HepG2 (cell line): ENCODE measurements at regions not wholly inside any gene's neighbourhood (a gene's known extent, or its start where the extent isn't known, plus 50 kb on each side); places are given as distances from the start of the nearest gene placed in this dataset.

Experiments
- ATAC-seq: fragments of 200-7000 bp; cut with Tn5 transposase; 3 replicates; pipeline ENCODE4 v1.9.1; 2020; ENCODE audit warnings: mild to moderate bottlenecking, moderate library complexity
- BruUV-seq: library from RNA; stranded (reverse); fragments of 400-500 nt; replicated peaks from 2 replicates; lab custom pipeline; 2021; lab: Mats Ljungman, UMichigan
- CTCF ChIA-PET: fragments of 300-600 bp; formaldehyde crosslinking; extraction: SDS; loops from one replicate; lab custom pipeline; 2021; ENCODE audit warnings: low total read pairs, inconsistent platforms, low intra/inter-chr PET ratio; lab: Yijun Ruan, JAX
- POLR2A ChIA-PET: fragments of 350-600 bp; sonication (Branson Sonifier 250); formaldehyde crosslinking; loops from one replicate; lab custom pipeline; 2020; ENCODE audit warnings: antibody characterized with exemption, inconsistent platforms; lab: Yijun Ruan, JAX
- DNase-seq: peaks from one replicate; pipeline ENCODE4 v3.0.0-alpha.2; 2015; ENCODE audit warnings: low spot score
- FAIRE-seq: peaks from 3 replicates; lab custom pipeline; 2011; peaks lifted over from hg19 to GRCh38; lab: Jason Lieb, UNC
- H2AFZ ChIP-seq: one replicate; pipeline ENCODE4 v1.6.1; 2011; ENCODE audit warnings: low read length, inconsistent platforms
- H3K27ac ChIP-seq: fragments of 300-600 bp; 3 replicates; pipeline ENCODE4 v1.8.0; 2011; ENCODE audit warnings: mixed run types, mild to moderate bottlenecking, mixed read lengths, low read length, inconsistent platforms; ENCODE audit not compliant: insufficient read depth; ENCODE audit errors: extremely low read length
- H3K27me3 ChIP-seq, 2 experiments: fragments of 200-600 bp in 1 of 2; 2 replicates in 1 of 2; 3 replicates in 1 of 2; pipeline versions ENCODE4 v1.6.0 to v1.8.0; 2011; ENCODE audit warnings: low read length in 2 of 2, mild to moderate bottlenecking in 2 of 2, moderate library complexity in 2 of 2, inconsistent platforms in 1 of 2; ENCODE audit not compliant: insufficient read depth in 2 of 2, control insufficient read depth in 1 of 2
- H3K36me3 ChIP-seq, 2 experiments: fragments of 200-600 bp in 1 of 2; replicated peaks in 1 of 2; 2 replicates in 1 of 2; 3 replicates in 1 of 2; pipeline versions ENCODE4 v1.5.1 to v1.8.0; 2011; ENCODE audit warnings: low read length in 2 of 2, inconsistent platforms in 1 of 2; ENCODE audit not compliant: insufficient read depth in 2 of 2, control insufficient read depth in 1 of 2
- H3K4me1 ChIP-seq: 2 replicates; pipeline ENCODE4 v1.5.1; 2012; ENCODE audit warnings: low read length, inconsistent platforms; ENCODE audit not compliant: insufficient read depth
- H3K4me2 ChIP-seq: 2 replicates; pipeline ENCODE4 v1.6.0; 2011; ENCODE audit warnings: low read depth, low read length, inconsistent platforms
- H3K4me3 ChIP-seq, 3 experiments: fragments of 200-600 bp in 1 of 3; sonication (generic), shearing (Covaris generic) in 1 of 3; replicated peaks in 1 of 3; 2 replicates each; pipeline ENCODE4 v1.5.1; 2011 to 2016; ENCODE audit warnings: low read length in 3 of 3, inconsistent platforms in 2 of 3, low read depth in 2 of 3, mild to moderate bottlenecking in 2 of 3, control low read depth in 1 of 3, mixed read lengths in 1 of 3; ENCODE audit not compliant: insufficient read depth in 1 of 3
- H3K79me2 ChIP-seq: one replicate; pipeline ENCODE4 v1.6.1; 2011; ENCODE audit warnings: low read length, inconsistent platforms; ENCODE audit not compliant: insufficient read depth
- H3K9ac ChIP-seq: 2 replicates; pipeline ENCODE4 v1.6.0; 2011; ENCODE audit warnings: mild to moderate bottlenecking, low read depth, low read length, inconsistent platforms; ENCODE audit not compliant: insufficient read depth
- H3K9me3 ChIP-seq: 2 replicates; pipeline ENCODE4 v1.5.1; 2012; ENCODE audit warnings: mild to moderate bottlenecking, low read length
- H4K20me1 ChIP-seq: 2 replicates; pipeline ENCODE4 v1.6.0; 2011; ENCODE audit warnings: inconsistent platforms, mild to moderate bottlenecking, low read length, moderate library complexity; ENCODE audit not compliant: insufficient read depth
- CREM ChIP-seq, 2 experiments: sonication (generic) in 1 of 2; formaldehyde crosslinking in 1 of 2; IDR thresholded peaks; 2 replicates each; pipeline versions ENCODE4 v1.4.0 to v1.6.1; 2016 to 2020; ENCODE audit warnings: antibody characterized with exemption in 1 of 2, mild to moderate bottlenecking in 1 of 2, missing genetic modification reagents in 1 of 2
- FOXA1 ChIP-seq, 2 experiments: fragments of 450-650 bp in 1 of 2; sonication (generic) in 1 of 2; formaldehyde crosslinking in 1 of 2; IDR thresholded peaks; 2 replicates each; pipeline versions ENCODE4 v1.4.0 to v1.6.1; 2016 to 2020; ENCODE audit warnings: missing genetic modification reagents in 1 of 2
- HNRNPH1 ChIP-seq: fragments of 200-400 bp; formaldehyde crosslinking; optimal IDR thresholded peaks from 2 replicates; pipeline ENCODE3; 2017; ENCODE audit warnings: mild to moderate bottlenecking, low read depth, low read length
- HNRNPUL1 ChIP-seq: fragments of 200-400 bp; formaldehyde crosslinking; IDR thresholded peaks from 2 replicates; pipeline ENCODE4 v1.6.1; 2017; ENCODE audit warnings: low read depth, mild to moderate bottlenecking, low read length, moderate library complexity
- HOXA3 ChIP-seq: sonication (generic); formaldehyde crosslinking; IDR thresholded peaks from 2 replicates; pipeline ENCODE4 v1.5.0; 2020; ENCODE audit warnings: missing genetic modification reagents
- HOXA7 ChIP-seq: sonication (generic); formaldehyde crosslinking; IDR thresholded peaks from 2 replicates; pipeline ENCODE4 v1.8.1; 2022; ENCODE audit warnings: mild to moderate bottlenecking, missing genetic modification reagents, moderate library complexity
- MTA3 ChIP-seq: sonication (generic); formaldehyde crosslinking; IDR thresholded peaks from 2 replicates; pipeline ENCODE4 v1.4.0; 2020; ENCODE audit warnings: missing genetic modification reagents
- NFE2L2 ChIP-seq: fragments of 150-350 bp; IDR thresholded peaks from 2 replicates; pipeline ENCODE4 v1.6.1; 2014; ENCODE audit warnings: low read length
- PAX8 ChIP-seq: sonication (generic); formaldehyde crosslinking; IDR thresholded peaks from 2 replicates; pipeline ENCODE4 v1.8.0; 2022; ENCODE audit warnings: mild to moderate bottlenecking, missing genetic modification reagents, borderline replicate concordance
- POLR2AphosphoS5 ChIP-seq: IDR thresholded peaks from 2 replicates; pipeline ENCODE4 v1.6.1; 2012; ENCODE audit warnings: low read depth, low read length
- PRMT3 ChIP-seq: sonication (generic); formaldehyde crosslinking; IDR thresholded peaks from 2 replicates; pipeline ENCODE4 v1.8.1; 2022; ENCODE audit warnings: low read depth, mild to moderate bottlenecking, moderate library complexity, missing genetic modification reagents, borderline replicate concordance
- XBP1 ChIP-seq: sonication (generic); formaldehyde crosslinking; IDR thresholded peaks from 2 replicates; pipeline ENCODE4 v1.5.0; 2020; ENCODE audit warnings: missing genetic modification reagents
- ZNF160 ChIP-seq: sonication (generic); formaldehyde crosslinking; IDR thresholded peaks from 2 replicates; pipeline ENCODE4 v1.8.0; 2022; ENCODE audit warnings: mild to moderate bottlenecking, inconsistent platforms, missing genetic modification reagents
- ZNF766 ChIP-seq: sonication (generic); formaldehyde crosslinking; IDR thresholded peaks from 2 replicates; pipeline ENCODE4 v1.5.0; 2020; ENCODE audit warnings: missing genetic modification reagents, borderline replicate concordance
- ZNF782 ChIP-seq: sonication (generic); formaldehyde crosslinking; IDR thresholded peaks from 2 replicates; pipeline ENCODE4 v1.4.0; 2020; ENCODE audit warnings: missing genetic modification reagents, mild to moderate bottlenecking, borderline replicate concordance
- WGBS: methylation state at CpG from one replicate; pipeline ENCODE4 v1.1.6; 2017; ENCODE audit warnings: low lambda C conversion rate; 5-methylcytosine and 5-hydroxymethylcytosine counted together
- in situ Hi-C: cut with HindIII; loops from 2 replicates; pipeline ENCODE4 v1.10.0; 2017; ENCODE audit warnings: low pct_unique_long_range_greater_than_20kb; ENCODE audit not compliant: extremely low pct_ligation_motif_present
- intact Hi-C: fragments of 100-400 bp; cut with micrococcal nuclease; formaldehyde crosslinking; loops from one replicate; pipeline ENCODE4 v1.10.0; 2022; ENCODE audit not compliant: unreplicated experiment
- TF ChIP-seq, protein P1 (sequence below): sonication (generic); formaldehyde crosslinking; IDR thresholded peaks from 2 replicates; pipeline ENCODE4 v1.4.0; 2020; ENCODE audit warnings: mild to moderate bottlenecking, missing genetic modification reagents
- TF ChIP-seq, protein P2 (sequence below): sonication (generic); formaldehyde crosslinking; IDR thresholded peaks from 2 replicates; pipeline ENCODE4 v1.9.0; 2021; ENCODE audit warnings: missing genetic modification reagents, borderline replicate concordance

DNA sequence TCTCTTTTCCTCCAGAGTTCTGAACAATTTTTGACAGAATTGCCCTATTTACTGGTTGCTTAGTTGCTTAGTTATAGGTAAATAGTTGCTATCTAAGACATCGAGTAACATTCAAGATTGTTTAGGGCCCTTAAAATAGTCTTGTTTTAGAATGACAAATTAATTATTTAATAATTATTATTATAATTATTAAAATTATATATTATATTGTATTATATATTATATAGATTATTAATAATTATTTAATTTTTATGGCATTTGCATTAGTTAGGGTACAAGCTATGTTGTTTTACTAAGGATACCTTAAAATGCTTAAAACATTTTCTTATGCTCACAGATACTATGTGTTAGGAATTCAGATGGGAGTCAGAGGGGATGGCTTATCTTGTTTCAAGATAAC, 59.2 kb downstream of the NPY1R start:
- Histone ChIP-seq H3K79me2 (no peaks in the 10 kb centered on the region), H3K36me3 (no peaks in the 10 kb centered on the region), H3K27me3 (peaks cover 0 to 3% of the 10 kb centered on the region in 2 experiments; a peak in 1 of 5 replicates), H3K27ac (no peak overlapping the region), H3K9ac (no peak overlapping the region), H2AFZ (no peak overlapping the region), H3K4me1 (no peaks in the 10 kb centered on the region), H3K4me2 (no peak overlapping the region), H3K9me3 (no peaks in the 10 kb centered on the region), H3K4me3 (no peak overlapping the region), H4K20me1 (no peaks in the 10 kb centered on the region)
- WGBS, result 0% methylated on average over 1 of the region's 1 CpG
- intact Hi-C loops, result no loop called here
- TF ChIP-seq PAX8 (CRISPR knock-in tag) (no peak), HNRNPH1 (no peak), HNRNPUL1 (no peak), XBP1 (no peak), ZNF160 (CRISPR knock-in tag) (no peak)
- TF ChIP-seq, protein P1, sequence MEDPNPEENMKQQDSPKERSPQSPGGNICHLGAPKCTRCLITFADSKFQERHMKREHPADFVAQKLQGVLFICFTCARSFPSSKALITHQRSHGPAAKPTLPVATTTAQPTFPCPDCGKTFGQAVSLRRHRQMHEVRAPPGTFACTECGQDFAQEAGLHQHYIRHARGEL, result no peak
- ChIA-PET CTCF (no interaction called here), POLR2A (no interaction called here)
- in situ Hi-C loops, result no loop called here
- no TSS peak for BruUV-seq
- no peak for ATAC-seq
- DNase-seq, result no peak
- no peak for FAIRE-seq

DNA sequence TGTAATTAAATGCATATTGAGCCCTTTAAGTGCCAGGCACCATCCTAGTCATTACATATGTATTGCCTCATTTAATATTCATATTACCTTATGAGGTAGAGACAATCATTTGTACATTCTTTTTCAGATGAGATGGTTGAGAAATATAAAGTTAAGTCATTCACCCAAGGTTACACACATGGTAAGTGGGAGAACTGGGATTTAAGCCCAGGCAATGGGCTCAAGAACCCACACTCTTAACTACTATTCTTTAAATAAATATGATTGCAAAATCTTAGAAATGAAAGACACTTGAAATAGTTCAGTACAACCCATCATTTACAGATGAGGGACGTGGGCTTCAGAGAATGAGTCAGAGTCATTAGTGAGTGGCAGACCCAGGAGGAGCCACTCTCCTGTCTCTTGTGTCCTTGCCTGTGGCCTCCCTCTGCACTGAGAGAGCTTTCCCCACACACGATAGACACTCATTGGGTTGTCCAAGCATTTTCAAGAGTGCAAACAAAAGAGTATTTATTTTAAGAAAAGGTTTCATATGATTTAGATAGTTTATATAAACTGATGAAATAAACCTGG, 60.8 kb downstream of the NPY1R start:
- no peaks in the 10 kb centered on the region for H3K79me2 ChIP-seq
- H2AFZ ChIP-seq, result no peak overlapping the region
- H3K4me1 ChIP-seq, result no peaks in the 10 kb centered on the region
- 5% methylated on average over 2 of the region's 2 CpGs for WGBS
- ChIA-PET POLR2A (no interaction called here), CTCF (no interaction called here)
- H3K4me2 ChIP-seq, result no peak overlapping the region
- BruUV-seq, result no TSS peak
- H3K4me3 ChIP-seq, result no peak overlapping the region
- intact Hi-C loops (no loop called here), in situ Hi-C loops (no loop called here)
- no peak for ATAC-seq
- H3K36me3 ChIP-seq, result no peaks in the 10 kb centered on the region
- peaks cover 0 to 3% of the 10 kb centered on the region in 2 experiments; a peak in 1 of 5 replicates for H3K27me3 ChIP-seq
- H3K9me3 ChIP-seq, result no peaks in the 10 kb centered on the region
- H4K20me1 ChIP-seq, result no peaks in the 10 kb centered on the region
- H3K27ac ChIP-seq, result no peak overlapping the region
- H3K9ac ChIP-seq, result no peak overlapping the region
- no peak for FAIRE-seq
- no peak for DNase-seq
- TF ChIP-seq NFE2L2, result no peak
- TF ChIP-seq MTA3, result no peak
- no peak for TF ChIP-seq ZNF782 (CRISPR knock-in tag)
- TF ChIP-seq, protein P2, sequence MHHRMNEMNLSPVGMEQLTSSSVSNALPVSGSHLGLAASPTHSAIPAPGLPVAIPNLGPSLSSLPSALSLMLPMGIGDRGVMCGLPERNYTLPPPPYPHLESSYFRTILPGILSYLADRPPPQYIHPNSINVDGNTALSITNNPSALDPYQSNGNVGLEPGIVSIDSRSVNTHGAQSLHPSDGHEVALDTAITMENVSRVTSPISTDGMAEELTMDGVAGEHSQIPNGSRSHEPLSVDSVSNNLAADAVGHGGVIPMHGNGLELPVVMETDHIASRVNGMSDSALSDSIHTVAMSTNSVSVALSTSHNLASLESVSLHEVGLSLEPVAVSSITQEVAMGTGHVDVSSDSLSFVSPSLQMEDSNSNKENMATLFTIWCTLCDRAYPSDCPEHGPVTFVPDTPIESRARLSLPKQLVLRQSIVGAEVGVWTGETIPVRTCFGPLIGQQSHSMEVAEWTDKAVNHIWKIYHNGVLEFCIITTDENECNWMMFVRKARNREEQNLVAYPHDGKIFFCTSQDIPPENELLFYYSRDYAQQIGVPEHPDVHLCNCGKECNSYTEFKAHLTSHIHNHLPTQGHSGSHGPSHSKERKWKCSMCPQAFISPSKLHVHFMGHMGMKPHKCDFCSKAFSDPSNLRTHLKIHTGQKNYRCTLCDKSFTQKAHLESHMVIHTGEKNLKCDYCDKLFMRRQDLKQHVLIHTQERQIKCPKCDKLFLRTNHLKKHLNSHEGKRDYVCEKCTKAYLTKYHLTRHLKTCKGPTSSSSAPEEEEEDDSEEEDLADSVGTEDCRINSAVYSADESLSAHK (CRISPR knock-in tag), result no peak
- no peak for TF ChIP-seq HOXA3 (CRISPR knock-in tag)
- no peak for TF ChIP-seq POLR2AphosphoS5
- TF ChIP-seq ZNF766 (CRISPR knock-in tag), result no peak
- no peak for TF ChIP-seq FOXA1 (IDR thresholded peaks at IDR 0.05)
- no peak for TF ChIP-seq FOXA1 (CRISPR knock-in tag; IDR thresholded peaks at IDR 0.05)
- TF ChIP-seq HOXA7, result no peak
- TF ChIP-seq PRMT3 (CRISPR knock-in tag), result no peak
- no peak for TF ChIP-seq CREM (IDR thresholded peaks at IDR 0.05)
- TF ChIP-seq CREM (CRISPR knock-in tag; IDR thresholded peaks at IDR 0.05), result no peak
